ENCODE measurements at regions not wholly inside any gene's neighbourhood (a gene's known extent, or its start where the extent isn't known, plus 50 kb on each side); places are given as distances from the start of the nearest gene placed in this dataset.
"Not testable (repeated sequence)": the region's sequence is repeated elsewhere in the genome, so short reads cannot be mapped to it uniquely, and the experiment has no call there.

DNA sequence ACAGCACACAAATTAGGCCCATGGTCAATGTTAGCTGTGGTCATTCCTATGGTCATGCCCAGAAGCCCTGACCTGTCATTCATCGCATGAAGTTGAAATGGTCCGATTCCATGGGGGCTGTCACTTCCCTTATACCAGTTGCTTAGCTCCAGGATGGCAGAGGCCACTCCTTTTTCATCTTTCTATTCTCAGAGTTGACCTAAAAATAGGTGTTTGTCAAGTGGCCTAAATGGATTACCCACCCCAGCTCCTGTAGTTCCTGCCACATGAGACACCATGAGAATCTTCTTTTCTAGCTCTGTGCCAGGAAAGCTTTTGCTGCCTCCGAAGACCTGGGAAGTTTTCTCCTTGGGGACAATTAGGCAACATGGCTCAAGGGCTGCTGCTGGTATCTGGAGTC is 141.2 kb upstream of the TRIM73 start:
- H3K27me3 Mint-ChIP-seq (ENCODE audit: insufficient read depth); H3K9me3 Mint-ChIP-seq; intact Hi-C loops (cut with micrococcal nuclease); DNase-seq (ENCODE audit: low spot score); H3K27ac Mint-ChIP-seq; H3K4me3 Mint-ChIP-seq; H3K36me3 Mint-ChIP-seq (ENCODE audit: low read depth); H3K4me1 Mint-ChIP-seq (ENCODE audit: low read depth): not testable (repeated sequence)

DNA sequence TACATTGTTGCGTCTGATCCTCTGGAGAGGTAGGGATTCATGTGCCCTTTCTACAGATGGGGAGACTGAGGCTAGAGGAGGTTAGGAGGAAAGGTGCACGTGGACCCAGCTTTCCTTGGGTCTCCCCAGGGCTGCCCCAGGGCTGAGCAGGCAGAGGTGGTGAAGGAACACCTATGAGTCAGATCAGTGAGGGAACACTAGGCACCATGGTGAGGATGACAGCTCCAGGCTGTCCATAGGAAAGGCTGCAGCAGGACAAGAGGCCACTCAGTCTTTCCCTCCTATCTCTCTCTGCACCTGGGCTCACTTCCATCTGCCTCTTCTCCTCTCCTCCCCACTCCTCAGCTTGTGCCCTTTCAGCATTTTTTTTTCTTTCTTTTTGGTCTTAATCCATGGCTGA is 138.0 kb upstream of the TRIM73 start:
- intact Hi-C loops (cut with micrococcal nuclease); H3K4me3 Mint-ChIP-seq; H3K27me3 Mint-ChIP-seq (ENCODE audit: insufficient read depth); H3K9me3 Mint-ChIP-seq; H3K36me3 Mint-ChIP-seq (ENCODE audit: low read depth); DNase-seq (ENCODE audit: low spot score); H3K27ac Mint-ChIP-seq; H3K4me1 Mint-ChIP-seq (ENCODE audit: low read depth): not testable (repeated sequence)

DNA sequence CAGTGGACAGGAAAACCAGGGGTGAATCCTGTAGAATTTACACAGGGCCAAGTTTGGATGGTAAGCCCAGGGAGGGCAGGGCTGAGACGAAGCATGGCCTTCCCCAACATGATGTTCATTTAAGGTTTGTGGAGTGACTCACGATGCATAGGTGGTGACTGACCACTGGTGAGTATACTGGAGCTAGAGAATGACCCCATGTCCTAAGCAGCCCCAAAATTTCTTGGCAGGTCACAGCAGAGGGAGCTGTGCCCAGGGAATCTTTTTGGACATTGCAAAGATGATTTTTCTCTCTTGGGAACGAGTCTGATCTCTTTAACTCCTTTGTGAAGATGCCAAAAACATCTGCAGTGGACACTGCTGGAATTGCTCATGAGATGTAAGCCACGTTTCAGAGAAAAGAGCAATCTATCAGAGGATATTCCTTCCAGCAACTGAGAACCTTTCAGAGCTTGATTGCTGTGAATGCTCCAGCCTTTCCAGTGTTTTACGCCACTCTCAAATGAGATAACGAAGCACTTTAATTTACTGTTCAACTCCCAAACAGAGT is 135.9 kb upstream of the TRIM73 start:
- DNase-seq (ENCODE audit: low spot score); H3K4me3 Mint-ChIP-seq; H3K27me3 Mint-ChIP-seq (ENCODE audit: insufficient read depth); H3K27ac Mint-ChIP-seq; H3K9me3 Mint-ChIP-seq; H3K4me1 Mint-ChIP-seq (ENCODE audit: low read depth); H3K36me3 Mint-ChIP-seq (ENCODE audit: low read depth); intact Hi-C loops (cut with micrococcal nuclease): not testable (repeated sequence)

DNA sequence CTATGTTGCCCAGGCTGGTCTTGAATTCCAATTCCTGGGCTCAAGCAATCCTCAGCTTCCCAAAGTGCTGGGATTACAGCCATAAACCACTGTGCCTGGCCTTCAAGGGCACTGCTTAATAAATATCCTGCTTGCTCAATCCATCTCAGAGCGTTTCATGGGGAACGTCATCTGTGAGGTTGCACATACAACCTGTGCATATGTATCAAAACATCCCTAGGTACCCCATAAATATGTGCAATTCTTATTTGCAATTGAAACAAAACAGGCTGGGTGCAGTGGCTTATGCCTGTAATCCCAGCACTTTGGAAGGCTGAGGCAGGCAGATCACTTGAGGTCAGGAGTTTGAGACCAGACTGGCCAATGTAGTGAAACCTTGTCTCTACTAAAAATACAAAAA is 133.8 kb upstream of the TRIM73 start:
- H3K4me1 Mint-ChIP-seq (ENCODE audit: low read depth); DNase-seq (ENCODE audit: low spot score); intact Hi-C loops (cut with micrococcal nuclease); H3K27ac Mint-ChIP-seq; H3K4me3 Mint-ChIP-seq; H3K27me3 Mint-ChIP-seq (ENCODE audit: insufficient read depth); H3K9me3 Mint-ChIP-seq; H3K36me3 Mint-ChIP-seq (ENCODE audit: low read depth): not testable (repeated sequence)

DNA sequence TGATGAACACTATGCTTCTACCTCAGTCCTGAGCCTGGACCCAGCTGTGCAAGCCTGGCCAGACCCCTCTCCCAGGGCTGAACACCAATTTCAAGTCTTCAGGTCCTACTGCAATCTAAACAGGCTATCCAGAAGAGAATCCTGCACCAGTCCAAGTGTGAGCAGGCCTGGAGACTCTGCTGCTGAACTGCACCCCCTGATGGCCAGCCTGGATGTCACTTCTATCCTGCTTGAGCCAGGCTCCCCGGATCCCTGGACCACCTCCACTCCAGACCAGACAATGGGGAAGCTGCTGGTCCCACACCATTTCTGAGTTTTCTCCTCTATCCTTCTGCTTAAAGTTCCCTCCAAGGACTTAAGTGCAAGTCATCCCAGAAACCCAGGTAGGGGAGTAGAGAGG is 127.3 kb upstream of the TRIM73 start:
- H3K4me3 Mint-ChIP-seq; H3K4me1 Mint-ChIP-seq (ENCODE audit: low read depth); H3K9me3 Mint-ChIP-seq; DNase-seq (ENCODE audit: low spot score); H3K27me3 Mint-ChIP-seq (ENCODE audit: insufficient read depth); H3K36me3 Mint-ChIP-seq (ENCODE audit: low read depth); intact Hi-C loops (cut with micrococcal nuclease); H3K27ac Mint-ChIP-seq: not testable (repeated sequence)

DNA sequence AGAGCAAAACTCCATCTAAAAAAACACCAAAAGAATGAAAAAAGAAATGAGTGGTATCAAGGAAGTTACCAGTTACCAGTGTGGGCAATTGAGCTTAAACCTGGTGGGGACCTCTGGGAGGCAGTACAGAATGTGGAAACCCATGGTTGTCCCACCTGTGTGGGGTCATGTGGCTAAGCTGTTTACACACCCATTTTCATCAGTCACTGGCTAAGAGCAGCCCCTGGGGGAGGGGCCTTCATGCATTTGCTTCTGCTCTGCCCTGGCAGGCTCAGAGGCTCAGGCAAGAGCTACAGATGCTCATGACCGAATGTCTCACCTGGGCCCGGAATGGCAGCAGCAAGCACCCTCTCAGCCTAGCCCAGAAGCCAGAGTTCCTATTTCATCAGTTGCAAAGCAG is 126.3 kb upstream of the TRIM73 start:
- intact Hi-C loops (cut with micrococcal nuclease); H3K27ac Mint-ChIP-seq; H3K4me1 Mint-ChIP-seq (ENCODE audit: low read depth); H3K27me3 Mint-ChIP-seq (ENCODE audit: insufficient read depth); H3K9me3 Mint-ChIP-seq; H3K4me3 Mint-ChIP-seq; DNase-seq (ENCODE audit: low spot score); H3K36me3 Mint-ChIP-seq (ENCODE audit: low read depth): not testable (repeated sequence)

DNA sequence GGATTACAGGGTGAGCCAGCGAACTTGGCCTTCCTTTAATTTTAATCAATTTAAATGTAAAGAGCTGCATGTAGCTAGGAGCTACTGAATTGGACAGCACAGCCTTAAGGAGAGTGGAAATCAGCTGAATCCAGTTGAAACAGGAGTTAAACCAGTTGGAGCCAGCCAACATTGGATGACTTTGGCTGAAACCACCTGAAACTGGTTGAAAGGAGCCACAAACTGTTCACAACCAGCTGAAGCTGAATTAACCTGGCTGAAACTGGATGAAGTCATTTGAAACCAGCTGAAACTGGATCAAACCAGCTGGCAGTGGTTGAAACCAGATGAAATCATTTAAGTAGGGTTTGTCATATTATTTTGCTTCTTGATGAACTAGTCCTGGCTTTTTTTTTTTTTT is 121.3 kb upstream of the TRIM73 start:
- DNase-seq (ENCODE audit: low spot score); H3K4me3 Mint-ChIP-seq; H3K27me3 Mint-ChIP-seq (ENCODE audit: insufficient read depth); H3K4me1 Mint-ChIP-seq (ENCODE audit: low read depth); H3K36me3 Mint-ChIP-seq (ENCODE audit: low read depth); intact Hi-C loops (cut with micrococcal nuclease); H3K27ac Mint-ChIP-seq; H3K9me3 Mint-ChIP-seq: not testable (repeated sequence)

Data from activated T-helper 1 cell treated with anti-CD3 and anti-CD28 coated beads, Interleukin-12 subunit alpha, Interleukin-12 subunit beta, Interleukin-2, Interleukin-4 antibody, amounts not matched to agents 30 ng/mL and 10 ng/mL and 1 ng/mL, durations not matched to agents 14 hours and 24 hours and 36 hours (primary cell).